Neural cell (in vitro differentiated cells): ENCODE measurements at regions not wholly inside any gene's neighbourhood (a gene's known extent, or its start where the extent isn't known, plus 50 kb on each side); places are given as distances from the start of the nearest gene placed in this dataset.

Experiments used
- H2AFZ ChIP-seq: fragments of 200-600, 300-800 bp; sonication (generic), shearing (Covaris generic); 2 replicates; pipeline ENCODE4 v1.6.0; 2014; ENCODE audit warnings: low read depth, mild to moderate bottlenecking, antibody characterized with exemption, low read length, moderate library complexity
- H3F3A ChIP-seq: fragments of 200-600 bp; shearing (Covaris generic); 2 replicates; pipeline ENCODE4 v1.6.1; 2016; ENCODE audit warnings: mild to moderate bottlenecking, moderate library complexity, mixed read lengths, antibody characterized with exemption, low read length; ENCODE audit not compliant: insufficient read depth, poor library complexity, severe bottlenecking
- H3K27ac ChIP-seq: fragments of 200-600, 300-800 bp; sonication (generic), shearing (Covaris generic); 2 replicates; pipeline ENCODE4 v1.5.1; 2014; ENCODE audit warnings: mild to moderate bottlenecking, low read length, moderate library complexity
- H3K27me3 ChIP-seq: fragments of 300-800, 200-600 bp; sonication (generic), shearing (Covaris generic); 2 replicates; pipeline ENCODE4 v1.6.0; 2014; ENCODE audit warnings: mild to moderate bottlenecking, low read depth, low read length, moderate library complexity; ENCODE audit not compliant: insufficient read depth
- H3K36me3 ChIP-seq: fragments of 300-800, 200-600 bp; sonication (generic), shearing (Covaris generic); 2 replicates; pipeline ENCODE4 v1.5.1; 2014; ENCODE audit warnings: mild to moderate bottlenecking, antibody characterized with exemption, low read length, moderate library complexity; ENCODE audit not compliant: insufficient read depth
- H3K4me2 ChIP-seq: fragments of 300-800, 200-600 bp; sonication (generic), shearing (Covaris generic); 2 replicates; pipeline ENCODE4 v1.6.0; 2014; ENCODE audit warnings: mild to moderate bottlenecking, low read length
- H3K4me3 ChIP-seq: fragments of 300-800, 200-600 bp; sonication (generic), shearing (Covaris generic); 2 replicates; pipeline ENCODE4 v1.5.1; 2014; ENCODE audit warnings: mild to moderate bottlenecking, low read length, moderate library complexity
- H3K79me2 ChIP-seq: fragments of 200-600 bp; shearing (Covaris generic); replicated peaks from 2 replicates; pipeline ENCODE4 v1.6.0; 2014; ENCODE audit warnings: mild to moderate bottlenecking, low read length, moderate library complexity; ENCODE audit not compliant: insufficient read depth
- H3K9ac ChIP-seq: fragments of 300-800, 200-600 bp; sonication (generic), shearing (Covaris generic); 2 replicates; pipeline ENCODE4 v1.6.1; 2016; ENCODE audit warnings: mild to moderate bottlenecking, low read length, mixed read lengths
- H3K9me2 ChIP-seq: fragments of 200-600 bp; shearing (Covaris generic); 2 replicates; pipeline ENCODE4 v1.6.1; 2016; ENCODE audit warnings: mild to moderate bottlenecking, low read length, mixed read lengths; ENCODE audit not compliant: insufficient read depth
- H3K9me3 ChIP-seq: fragments of 200-600, 300-800 bp; sonication (generic), shearing (Covaris generic); 2 replicates; pipeline ENCODE4 v1.6.1; 2016; ENCODE audit warnings: mild to moderate bottlenecking, mixed run types, low read length, moderate library complexity, mixed read lengths
- H4K20me1 ChIP-seq: fragments of 200-600 bp; shearing (Covaris generic); 2 replicates; pipeline ENCODE4 v1.6.1; 2016; ENCODE audit warnings: mild to moderate bottlenecking, mixed run types; ENCODE audit not compliant: insufficient read depth
- EP300 ChIP-seq: fragments of 450-650 bp; conservative IDR thresholded peaks from 2 replicates; pipeline ENCODE4 v1.6.1; 2014; ENCODE audit warnings: antibody characterized with exemption, mild to moderate bottlenecking, moderate library complexity; ENCODE audit not compliant: poor library complexity, severe bottlenecking
- EZH2 ChIP-seq: fragments of 200-600, 300-800 bp; shearing (Covaris generic), sonication (generic); IDR thresholded peaks from 2 replicates; pipeline ENCODE4 v1.6.1; 2014; ENCODE audit warnings: antibody characterized with exemption, low read length, borderline replicate concordance, mild to moderate bottlenecking; ENCODE audit not compliant: insufficient read depth, poor library complexity, severe bottlenecking
- MXI1 ChIP-seq: fragments of 450-650 bp; conservative IDR thresholded peaks from 2 replicates; pipeline ENCODE4 v1.6.1; 2014; ENCODE audit warnings: antibody characterized with exemption, mild to moderate bottlenecking; ENCODE audit not compliant: poor library complexity, severe bottlenecking
- POLR2AphosphoS5 ChIP-seq: IDR thresholded peaks from 2 replicates; pipeline ENCODE4 v1.6.1; 2012
- RAD21 ChIP-seq: fragments of 450-650 bp; conservative IDR thresholded peaks from 2 replicates; pipeline ENCODE4 v1.6.1; 2014; ENCODE audit warnings: antibody characterized with exemption, mild to moderate bottlenecking, moderate library complexity
- SMC3 ChIP-seq: fragments of 450-650 bp; conservative IDR thresholded peaks from 2 replicates; pipeline ENCODE4 v1.6.1; 2014; ENCODE audit warnings: antibody characterized with exemption, mild to moderate bottlenecking, moderate library complexity; ENCODE audit not compliant: poor library complexity
- TAF1 ChIP-seq: IDR thresholded peaks from 2 replicates; pipeline ENCODE4 v1.6.1; 2012; ENCODE audit warnings: low read depth
- TF ChIP-seq, protein P1 (sequence below): fragments of 450-650 bp; IDR thresholded peaks from 2 replicates; pipeline ENCODE4 v1.5.1; 2014; ENCODE audit warnings: antibody characterized with exemption, mild to moderate bottlenecking, moderate library complexity; ENCODE audit not compliant: poor library complexity, severe bottlenecking
- TF ChIP-seq, protein P2 (sequence below): IDR thresholded peaks from 2 replicates; pipeline ENCODE4 v1.6.1; 2012; ENCODE audit warnings: borderline replicate concordance

DNA sequence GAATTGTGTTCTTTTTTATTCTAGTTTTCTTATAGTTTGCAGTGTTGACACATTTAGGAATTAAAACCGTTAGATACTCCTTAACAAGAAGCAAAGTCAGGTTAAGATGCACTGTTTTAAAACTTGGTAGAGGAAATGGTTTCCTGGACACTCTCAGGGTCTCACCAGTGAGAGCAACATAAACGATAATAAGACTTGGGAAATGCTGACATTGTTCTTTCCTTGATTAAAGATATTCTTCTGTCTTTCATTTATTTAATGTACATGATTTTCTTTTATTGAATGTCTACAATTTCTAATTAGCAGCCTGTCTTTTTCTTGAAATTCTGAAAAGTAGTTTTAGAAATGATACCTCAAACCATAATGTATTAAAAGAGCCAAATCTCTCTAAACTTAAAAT lies 707.9 kb upstream of the CHD1 start:
- H4K20me1 ChIP-seq, result no peaks in the 10 kb centered on the region
- TF ChIP-seq, protein P1, sequence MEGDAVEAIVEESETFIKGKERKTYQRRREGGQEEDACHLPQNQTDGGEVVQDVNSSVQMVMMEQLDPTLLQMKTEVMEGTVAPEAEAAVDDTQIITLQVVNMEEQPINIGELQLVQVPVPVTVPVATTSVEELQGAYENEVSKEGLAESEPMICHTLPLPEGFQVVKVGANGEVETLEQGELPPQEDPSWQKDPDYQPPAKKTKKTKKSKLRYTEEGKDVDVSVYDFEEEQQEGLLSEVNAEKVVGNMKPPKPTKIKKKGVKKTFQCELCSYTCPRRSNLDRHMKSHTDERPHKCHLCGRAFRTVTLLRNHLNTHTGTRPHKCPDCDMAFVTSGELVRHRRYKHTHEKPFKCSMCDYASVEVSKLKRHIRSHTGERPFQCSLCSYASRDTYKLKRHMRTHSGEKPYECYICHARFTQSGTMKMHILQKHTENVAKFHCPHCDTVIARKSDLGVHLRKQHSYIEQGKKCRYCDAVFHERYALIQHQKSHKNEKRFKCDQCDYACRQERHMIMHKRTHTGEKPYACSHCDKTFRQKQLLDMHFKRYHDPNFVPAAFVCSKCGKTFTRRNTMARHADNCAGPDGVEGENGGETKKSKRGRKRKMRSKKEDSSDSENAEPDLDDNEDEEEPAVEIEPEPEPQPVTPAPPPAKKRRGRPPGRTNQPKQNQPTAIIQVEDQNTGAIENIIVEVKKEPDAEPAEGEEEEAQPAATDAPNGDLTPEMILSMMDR, result no peak
- no peak for TF ChIP-seq SMC3
- TF ChIP-seq EZH2, result no peak
- TF ChIP-seq MXI1, result no peak
- TF ChIP-seq TAF1, result no peak
- TF ChIP-seq POLR2AphosphoS5, result no peak
- no peak for TF ChIP-seq EP300
- TF ChIP-seq, protein P2, sequence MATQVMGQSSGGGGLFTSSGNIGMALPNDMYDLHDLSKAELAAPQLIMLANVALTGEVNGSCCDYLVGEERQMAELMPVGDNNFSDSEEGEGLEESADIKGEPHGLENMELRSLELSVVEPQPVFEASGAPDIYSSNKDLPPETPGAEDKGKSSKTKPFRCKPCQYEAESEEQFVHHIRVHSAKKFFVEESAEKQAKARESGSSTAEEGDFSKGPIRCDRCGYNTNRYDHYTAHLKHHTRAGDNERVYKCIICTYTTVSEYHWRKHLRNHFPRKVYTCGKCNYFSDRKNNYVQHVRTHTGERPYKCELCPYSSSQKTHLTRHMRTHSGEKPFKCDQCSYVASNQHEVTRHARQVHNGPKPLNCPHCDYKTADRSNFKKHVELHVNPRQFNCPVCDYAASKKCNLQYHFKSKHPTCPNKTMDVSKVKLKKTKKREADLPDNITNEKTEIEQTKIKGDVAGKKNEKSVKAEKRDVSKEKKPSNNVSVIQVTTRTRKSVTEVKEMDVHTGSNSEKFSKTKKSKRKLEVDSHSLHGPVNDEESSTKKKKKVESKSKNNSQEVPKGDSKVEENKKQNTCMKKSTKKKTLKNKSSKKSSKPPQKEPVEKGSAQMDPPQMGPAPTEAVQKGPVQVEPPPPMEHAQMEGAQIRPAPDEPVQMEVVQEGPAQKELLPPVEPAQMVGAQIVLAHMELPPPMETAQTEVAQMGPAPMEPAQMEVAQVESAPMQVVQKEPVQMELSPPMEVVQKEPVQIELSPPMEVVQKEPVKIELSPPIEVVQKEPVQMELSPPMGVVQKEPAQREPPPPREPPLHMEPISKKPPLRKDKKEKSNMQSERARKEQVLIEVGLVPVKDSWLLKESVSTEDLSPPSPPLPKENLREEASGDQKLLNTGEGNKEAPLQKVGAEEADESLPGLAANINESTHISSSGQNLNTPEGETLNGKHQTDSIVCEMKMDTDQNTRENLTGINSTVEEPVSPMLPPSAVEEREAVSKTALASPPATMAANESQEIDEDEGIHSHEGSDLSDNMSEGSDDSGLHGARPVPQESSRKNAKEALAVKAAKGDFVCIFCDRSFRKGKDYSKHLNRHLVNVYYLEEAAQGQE, result no peak
- no peak for TF ChIP-seq RAD21
- no peaks in the 10 kb centered on the region for H3K9me3 ChIP-seq
- H3F3A ChIP-seq, result no peaks in the 10 kb centered on the region
- no peaks in the 10 kb centered on the region for H3K9me2 ChIP-seq
- H3K4me3 ChIP-seq, result no peak overlapping the region
- H3K27ac ChIP-seq, result no peak overlapping the region
- H3K9ac ChIP-seq, result no peak overlapping the region
- H3K27me3 ChIP-seq, result no peaks in the 10 kb centered on the region
- no peaks in the 10 kb centered on the region for H3K79me2 ChIP-seq
- no peaks in the 10 kb centered on the region for H3K36me3 ChIP-seq
- H3K4me2 ChIP-seq, result no peak overlapping the region
- no peak overlapping the region for H2AFZ ChIP-seq

DNA sequence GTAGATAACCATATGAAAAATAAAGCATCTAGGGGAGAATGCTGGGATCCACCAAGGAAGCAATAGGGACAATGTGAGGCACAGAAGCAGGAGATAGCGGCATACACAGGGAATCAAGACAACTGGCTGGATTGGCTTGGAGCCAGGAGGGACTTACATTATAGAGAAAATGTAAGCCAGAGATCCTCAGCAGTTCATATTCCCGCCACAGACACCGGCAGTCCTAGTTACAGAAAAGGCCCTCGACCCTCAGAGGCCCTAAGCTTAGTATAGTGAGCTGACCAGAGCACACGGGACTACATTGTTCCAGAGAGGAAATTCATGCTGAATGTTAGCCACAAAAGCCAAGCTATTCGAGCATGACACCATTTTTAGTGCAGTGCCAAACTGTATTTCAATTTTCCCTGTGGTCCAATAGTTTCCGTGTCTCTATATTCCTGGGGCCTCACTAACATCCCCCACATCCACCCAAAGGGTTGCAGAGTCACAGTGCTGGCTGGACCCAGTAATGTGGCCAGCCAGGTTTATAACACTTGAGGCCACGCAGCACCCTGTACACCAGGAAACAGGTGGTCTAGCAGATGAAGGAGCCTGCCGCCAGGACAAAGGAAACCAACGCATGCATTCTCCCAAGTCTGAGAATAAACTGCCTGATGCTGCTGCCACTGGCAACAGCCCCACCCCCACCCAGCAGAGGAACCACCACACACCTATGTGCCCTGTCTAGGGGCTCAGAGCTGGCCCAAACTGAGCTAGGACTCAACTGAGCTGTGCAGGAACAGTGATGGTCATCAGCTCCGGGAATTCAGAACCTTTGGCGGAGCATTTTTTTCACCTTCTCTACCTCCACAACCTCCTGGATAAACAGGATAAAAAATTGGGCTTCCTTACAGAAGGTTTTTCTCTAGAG lies 693.2 kb upstream of the CHD1 start:
- no peaks in the 10 kb centered on the region for H3K27me3 ChIP-seq
- H4K20me1 ChIP-seq, result no peaks in the 10 kb centered on the region
- no peak overlapping the region for H3K4me3 ChIP-seq
- H3K79me2 ChIP-seq, result no peaks in the 10 kb centered on the region
- H3K9ac ChIP-seq, result no peak overlapping the region
- H3K4me2 ChIP-seq, result no peak overlapping the region
- no peaks in the 10 kb centered on the region for H3K9me3 ChIP-seq
- TF ChIP-seq EZH2, result no peak
- no peak for TF ChIP-seq MXI1
- TF ChIP-seq EP300, result no peak
- no peak for TF ChIP-seq POLR2AphosphoS5
- no peak for TF ChIP-seq TAF1
- TF ChIP-seq SMC3, result no peak
- TF ChIP-seq, protein P1, result no peak
- no peak for TF ChIP-seq RAD21
- TF ChIP-seq, protein P2, result no peak
- H3F3A ChIP-seq, result no peaks in the 10 kb centered on the region
- H2AFZ ChIP-seq, result no peak overlapping the region
- no peaks in the 10 kb centered on the region for H3K36me3 ChIP-seq
- H3K27ac ChIP-seq, result no peak overlapping the region
- no peaks in the 10 kb centered on the region for H3K9me2 ChIP-seq
